IMR-90 (cell line): ENCODE measurements at regions not wholly inside any gene's neighbourhood (a gene's known extent, or its start where the extent isn't known, plus 50 kb on each side); places are given as distances from the start of the nearest gene placed in this dataset.

Experiments
- ATAC-seq: fragments of 200-7000 bp; cut with Tn5 transposase; 2 replicates; pipeline ENCODE4 v1.9.1; 2020; ENCODE audit warnings: low read depth, mild to moderate bottlenecking, moderate library complexity
- BruUV-seq: library from RNA; stranded (reverse); fragments of 400-500 nt; replicated peaks from 2 replicates; lab custom pipeline; 2021; lab: Mats Ljungman, UMichigan
- CTCF ChIA-PET: fragments of 300-600 bp; formaldehyde crosslinking; extraction: SDS; loops from one replicate; lab custom pipeline; 2021; ENCODE audit warnings: antibody characterized with exemption; lab: Yijun Ruan, JAX
- POLR2A ChIA-PET: fragments of 300-600 bp; sonication (Branson Sonifier 250); formaldehyde crosslinking; loops from one replicate; lab custom pipeline; 2022; ENCODE audit warnings: antibody characterized with exemption; ENCODE audit not compliant: unreplicated experiment; lab: Charles Lee
- DNase-seq: peaks from one replicate; pipeline ENCODE4 v3.0.0; 2013
- H2AFZ ChIP-seq: replicated peaks from 2 replicates; pipeline ENCODE3; 2013; ENCODE audit warnings: low read length, mild to moderate bottlenecking; ENCODE audit not compliant: poor library complexity
- H2AK5ac ChIP-seq: 2 replicates; pipeline ENCODE4 v1.6.1; 2013; ENCODE audit warnings: low read depth, low read length, inconsistent platforms
- H2AK9ac ChIP-seq: replicated peaks from 2 replicates; pipeline ENCODE3; 2013; ENCODE audit warnings: mild to moderate bottlenecking, low read depth, low read length, moderate library complexity; ENCODE audit not compliant: poor library complexity
- H2BK120ac ChIP-seq: 2 replicates; pipeline ENCODE4 v1.6.1; 2013; ENCODE audit warnings: low read depth, low read length, inconsistent platforms
- H2BK15ac ChIP-seq: 3 replicates; pipeline ENCODE4 v1.6.1; 2013; ENCODE audit warnings: low read depth, low read length, inconsistent platforms
- H2BK20ac ChIP-seq: 2 replicates; pipeline ENCODE4 v1.6.1; 2013; ENCODE audit warnings: low read depth, mild to moderate bottlenecking, inconsistent platforms, low read length, moderate library complexity
- H2BK5ac ChIP-seq: 2 replicates; pipeline ENCODE4 v1.6.1; 2013; ENCODE audit warnings: mild to moderate bottlenecking, low read depth, low read length, inconsistent platforms; ENCODE audit not compliant: poor library complexity, severe bottlenecking
- H3K14ac ChIP-seq: replicated peaks from 2 replicates; pipeline ENCODE4 v1.6.1; 2013; ENCODE audit warnings: low read depth, low read length, inconsistent platforms
- H3K18ac ChIP-seq: 2 replicates; pipeline ENCODE4 v1.6.1; 2013; ENCODE audit warnings: low read depth, low read length, control low read depth
- H3K23ac ChIP-seq: 2 replicates; pipeline ENCODE4 v1.6.1; 2013; ENCODE audit warnings: low read depth, low read length, inconsistent platforms
- H3K27ac ChIP-seq: 2 replicates; pipeline ENCODE4 v1.5.1; 2013; ENCODE audit warnings: mild to moderate bottlenecking, control low read depth, low read length; ENCODE audit not compliant: insufficient read depth
- H3K27me3 ChIP-seq: 2 replicates; pipeline ENCODE4 v1.6.1; 2013; ENCODE audit warnings: low read length; ENCODE audit not compliant: control insufficient read depth, insufficient read depth
- H3K36me3 ChIP-seq: 2 replicates; pipeline ENCODE4 v1.6.1; 2013; ENCODE audit warnings: low read length, mixed read lengths; ENCODE audit not compliant: control insufficient read depth, insufficient read depth
- H3K4ac ChIP-seq: 2 replicates; pipeline ENCODE4 v1.6.1; 2013; ENCODE audit warnings: low read depth, low read length, inconsistent platforms
- H3K4me1 ChIP-seq: 2 replicates; pipeline ENCODE4 v1.6.1; 2013; ENCODE audit warnings: low read length, mixed read lengths; ENCODE audit not compliant: control insufficient read depth, insufficient read depth
- H3K4me2 ChIP-seq: 2 replicates; pipeline ENCODE4 v1.6.1; 2013; ENCODE audit warnings: low read depth, mild to moderate bottlenecking, control low read depth, low read length, moderate library complexity
- H3K4me3 ChIP-seq: 2 replicates; pipeline ENCODE4 v1.5.1; 2013; ENCODE audit warnings: low read depth, mild to moderate bottlenecking, control low read depth, low read length, moderate library complexity; ENCODE audit not compliant: insufficient read depth
- H3K56ac ChIP-seq: 2 replicates; pipeline ENCODE4 v1.6.1; 2013; ENCODE audit warnings: low read length, inconsistent platforms; ENCODE audit not compliant: insufficient read depth; ENCODE audit errors: extremely low read depth
- H3K79me1 ChIP-seq, 2 experiments: 2 replicates each; pipeline ENCODE4 v1.6.1; 2013; ENCODE audit warnings: low read length in 2 of 2, inconsistent platforms in 1 of 2, low read depth in 1 of 2
- H3K9ac ChIP-seq: 2 replicates; pipeline ENCODE4 v1.6.1; 2013; ENCODE audit warnings: low read depth, low read length, control low read depth
- H3K9me1 ChIP-seq: 2 replicates; pipeline ENCODE4 v1.6.1; 2013; ENCODE audit warnings: low read length, inconsistent platforms; ENCODE audit not compliant: insufficient read depth
- H3K9me3 ChIP-seq: 2 replicates; pipeline ENCODE4 v1.6.1; 2013; ENCODE audit warnings: low read length; ENCODE audit not compliant: control insufficient read depth, insufficient read depth
- H4K20me1 ChIP-seq: 2 replicates; pipeline ENCODE4 v1.6.1; 2013; ENCODE audit warnings: low read length, inconsistent platforms; ENCODE audit not compliant: insufficient read depth
- H4K5ac ChIP-seq: 2 replicates; pipeline ENCODE4 v1.6.1; 2013; ENCODE audit warnings: mild to moderate bottlenecking, low read depth, low read length, control low read depth
- H4K8ac ChIP-seq, 2 experiments: 2 replicates each; pipeline ENCODE4 v1.6.1; 2013; ENCODE audit warnings: low read depth in 2 of 2, low read length in 2 of 2, control low read depth in 1 of 2, inconsistent platforms in 1 of 2
- H4K91ac ChIP-seq: 2 replicates; pipeline ENCODE4 v1.6.1; 2013; ENCODE audit warnings: low read depth, low read length, inconsistent platforms; ENCODE audit not compliant: insufficient read depth
- BHLHE40 ChIP-seq: fragments of 150-350 bp; IDR thresholded peaks from 2 replicates; pipeline ENCODE4 v1.6.1; 2016; ENCODE audit warnings: mild to moderate bottlenecking, low read depth, low read length
- CEBPB ChIP-seq: IDR thresholded peaks from 2 replicates; pipeline ENCODE4 v1.6.1; 2012; ENCODE audit warnings: low read depth, low read length, improper control_type of control experiment
- CHD1 ChIP-seq: IDR thresholded peaks from 2 replicates; pipeline ENCODE4 v1.6.1; 2012; ENCODE audit warnings: low read depth, low read length, improper control_type of control experiment
- CTCF ChIP-seq: conservative IDR thresholded peaks from 2 replicates; pipeline ENCODE4 v1.5.1; 2012; ENCODE audit warnings: mild to moderate bottlenecking, low read depth, low read length, improper control_type of control experiment
- FOS ChIP-seq: fragments of 150-350 bp; IDR thresholded peaks from 2 replicates; pipeline ENCODE4 v1.6.1; 2016; ENCODE audit warnings: low read depth, low read length
- MAFK ChIP-seq: IDR thresholded peaks from 2 replicates; pipeline ENCODE4 v1.6.1; 2012; ENCODE audit warnings: low read depth, low read length, improper control_type of control experiment
- MAZ ChIP-seq: IDR thresholded peaks from 2 replicates; pipeline ENCODE4 v1.6.1; 2012; ENCODE audit warnings: low read depth, mild to moderate bottlenecking, low read length, improper control_type of control experiment, moderate library complexity, borderline replicate concordance
- MXI1 ChIP-seq: IDR thresholded peaks from 2 replicates; pipeline ENCODE4 v1.6.1; 2012; ENCODE audit warnings: low read depth, mild to moderate bottlenecking, low read length, moderate library complexity, borderline replicate concordance
- NFE2L2 ChIP-seq: fragments of 150-350 bp; IDR thresholded peaks from 2 replicates; pipeline ENCODE4 v1.6.1; 2016; ENCODE audit warnings: low read depth, mild to moderate bottlenecking, low read length
- POLR2A ChIP-seq: IDR thresholded peaks from 2 replicates; pipeline ENCODE4 v1.6.1; 2012; ENCODE audit warnings: mild to moderate bottlenecking, low read depth, low read length
- RAD21 ChIP-seq: IDR thresholded peaks from 2 replicates; pipeline ENCODE4 v1.6.1; 2012; ENCODE audit warnings: low read length, improper control_type of control experiment
- RCOR1 ChIP-seq: IDR thresholded peaks from 2 replicates; pipeline ENCODE4 v1.6.1; 2012; ENCODE audit warnings: mild to moderate bottlenecking, low read length, improper control_type of control experiment; ENCODE audit not compliant: insufficient replicate concordance
- RFX5 ChIP-seq: IDR thresholded peaks from 2 replicates; pipeline ENCODE4 v1.8.0; 2012; ENCODE audit warnings: low read depth, mild to moderate bottlenecking, low read length, moderate library complexity
- SMC3 ChIP-seq: fragments of 150-350 bp; IDR thresholded peaks from 2 replicates; pipeline ENCODE4 v1.6.1; 2016; ENCODE audit warnings: low read depth, mild to moderate bottlenecking, antibody characterized with exemption, low read length, moderate library complexity
- USF2 ChIP-seq: fragments of 150-350 bp; IDR thresholded peaks from 2 replicates; pipeline ENCODE4 v1.6.1; 2017; ENCODE audit warnings: mild to moderate bottlenecking, antibody characterized with exemption, low read length, low read depth
- WGBS, 2 experiments: methylation state at CpG; one replicate each; pipeline versions ENCODE4 v1.1.5 to v1.1.7; 2013; ENCODE audit warnings: missing lambda C conversion rate in 2 of 2; ENCODE audit not compliant: insufficient read length in 1 of 2; ENCODE audit errors: extremely low coverage in 2 of 2; 5-methylcytosine and 5-hydroxymethylcytosine counted together
- dilution Hi-C: fragments of 300-500 bp; cut with HindIII; formaldehyde crosslinking; loops from one replicate; pipeline ENCODE4 v1.14.3; 2018; ENCODE audit warnings: low sequenced_read_pairs; ENCODE audit not compliant: unreplicated experiment
- in situ Hi-C: fragments of 300-500 bp; cut with MboI; formaldehyde crosslinking; loops from 3 replicates; pipeline ENCODE4 v1.14.3; 2019; ENCODE audit warnings: low sequenced_read_pairs, inconsistent platforms, mixed read lengths
- intact Hi-C: fragments of 100-400 bp; cut with micrococcal nuclease; formaldehyde crosslinking; loops from 2 replicates; pipeline ENCODE4 v1.10.0; 2022
- TF ChIP-seq, protein P1 (sequence below): fragments of 150-350 bp; IDR thresholded peaks from 2 replicates; pipeline ENCODE4 v1.6.1; 2016; ENCODE audit warnings: low read depth, mild to moderate bottlenecking, low read length, moderate library complexity, borderline replicate concordance

DNA sequence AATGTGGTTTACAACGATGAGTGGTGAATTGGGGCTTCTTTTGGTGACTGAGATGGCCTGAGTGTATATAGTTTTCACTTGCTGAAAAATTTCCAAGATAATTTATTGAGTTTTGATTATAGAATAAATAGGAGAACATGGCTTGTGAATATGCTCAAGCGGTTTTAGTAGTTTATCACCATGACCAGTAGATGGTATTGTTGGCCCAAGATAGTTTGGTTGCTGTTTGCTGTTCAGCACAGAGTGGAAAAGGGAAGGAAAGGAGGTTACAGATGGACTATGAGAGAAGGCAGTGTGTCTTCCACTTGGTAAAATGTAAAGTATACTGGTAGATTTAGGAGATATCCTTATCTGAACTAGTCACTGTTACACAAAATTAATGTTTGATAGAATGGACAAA is 55.8 kb upstream of the POU4F2 start:
- Histone ChIP-seq H3K4ac (no peak overlapping the region), H4K5ac (no peak overlapping the region), H2BK120ac (no peak overlapping the region), H3K14ac (no peak overlapping the region), H3K4me1 (no peaks in the 10 kb centered on the region), H3K4me3 (no peak overlapping the region), H2BK15ac (no peak overlapping the region), H3K23ac (no peak overlapping the region), H3K56ac (no peak overlapping the region), H3K9me1 (no peaks in the 10 kb centered on the region), H2AK5ac (no peak overlapping the region), H2AK9ac (no peak overlapping the region), H4K91ac (no peak overlapping the region), H3K18ac (no peak overlapping the region), H3K27me3 (no peaks in the 10 kb centered on the region), H2AFZ (no peak overlapping the region), H3K27ac (no peak overlapping the region), H3K79me1 (no peaks in the 10 kb centered on the region), H2BK5ac (no peak overlapping the region), H2BK20ac (no peak overlapping the region), H3K36me3 (no peaks in the 10 kb centered on the region), H4K20me1 (no peaks in the 10 kb centered on the region), H3K9me3 (no peaks in the 10 kb centered on the region), H4K8ac (no peak overlapping the region), H3K4me2 (no peak overlapping the region), H3K9ac (no peak overlapping the region)
- intact Hi-C loops (no loop called here), dilution Hi-C loops (no loop called here), in situ Hi-C loops (no loop called here)
- WGBS, 2 experiments, result 17% methylated on average over 1 of the region's 2 CpGs; no CpG with 5 or more reads in 1 of the 2 experiments
- BruUV-seq, result no TSS peak
- ATAC-seq (no peak), DNase-seq (no peak)
- no peak for TF ChIP-seq RFX5
- TF ChIP-seq, protein P1, sequence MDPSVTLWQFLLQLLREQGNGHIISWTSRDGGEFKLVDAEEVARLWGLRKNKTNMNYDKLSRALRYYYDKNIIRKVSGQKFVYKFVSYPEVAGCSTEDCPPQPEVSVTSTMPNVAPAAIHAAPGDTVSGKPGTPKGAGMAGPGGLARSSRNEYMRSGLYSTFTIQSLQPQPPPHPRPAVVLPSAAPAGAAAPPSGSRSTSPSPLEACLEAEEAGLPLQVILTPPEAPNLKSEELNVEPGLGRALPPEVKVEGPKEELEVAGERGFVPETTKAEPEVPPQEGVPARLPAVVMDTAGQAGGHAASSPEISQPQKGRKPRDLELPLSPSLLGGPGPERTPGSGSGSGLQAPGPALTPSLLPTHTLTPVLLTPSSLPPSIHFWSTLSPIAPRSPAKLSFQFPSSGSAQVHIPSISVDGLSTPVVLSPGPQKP, result no peak
- TF ChIP-seq NFE2L2, result no peak
- TF ChIP-seq FOS, result no peak
- no peak for TF ChIP-seq SMC3
- TF ChIP-seq USF2, result no peak
- TF ChIP-seq CEBPB, result no peak
- TF ChIP-seq RCOR1, result no peak
- TF ChIP-seq RAD21, result no peak
- no peak for TF ChIP-seq BHLHE40
- no peak for TF ChIP-seq CHD1
- TF ChIP-seq POLR2A, result no peak
- TF ChIP-seq MXI1, result no peak
- no peak for TF ChIP-seq MAZ
- TF ChIP-seq MAFK, result no peak
- TF ChIP-seq CTCF, result no peak
- CTCF ChIA-PET, result no interaction called here
- POLR2A ChIA-PET, result no interaction called here
